GM23338 (cell line): ENCODE measurements at regions not wholly inside any gene's neighbourhood (a gene's known extent, or its start where the extent isn't known, plus 50 kb on each side); places are given as distances from the start of the nearest gene placed in this dataset.

Experiments used
- ATAC-seq: fragments of 200-7000 bp; cut with Tn5 transposase; 3 replicates; pipeline ENCODE4 v1.9.1; 2020
- DNase-seq: peaks from one replicate; pipeline ENCODE4 v3.0.0-alpha.2; 2015; ENCODE audit warnings: low spot score
- H2AFZ ChIP-seq: fragments of 200-600 bp; sonication (generic); 2 replicates; pipeline ENCODE4 v1.8.0; 2016; ENCODE audit warnings: antibody characterized with exemption, mild to moderate bottlenecking, moderate library complexity
- H3F3A ChIP-seq: fragments of 200-600 bp; sonication (generic); replicated peaks from 2 replicates; pipeline ENCODE4 v1.8.0; 2017; ENCODE audit warnings: antibody characterized with exemption, mixed run types, low read depth
- H3K27ac ChIP-seq: fragments of 200-600 bp; sonication (generic); 2 replicates; pipeline ENCODE4 v1.6.1; 2016; ENCODE audit warnings: low read depth
- H3K27me3 ChIP-seq: fragments of 200-600 bp; sonication (generic); 2 replicates; pipeline ENCODE4 v1.8.0; 2016; ENCODE audit warnings: mild to moderate bottlenecking, mixed run types, moderate library complexity; ENCODE audit not compliant: insufficient read depth
- H3K36me3 ChIP-seq: fragments of 200-600 bp; sonication (generic); 2 replicates; pipeline ENCODE4 v1.8.0; 2016; ENCODE audit warnings: mild to moderate bottlenecking; ENCODE audit not compliant: insufficient read depth
- H3K4me1 ChIP-seq: fragments of 200-600 bp; sonication (generic); 2 replicates; pipeline ENCODE4 v1.8.0; 2016; ENCODE audit warnings: mild to moderate bottlenecking, moderate library complexity; ENCODE audit not compliant: insufficient read depth
- H3K4me2 ChIP-seq: fragments of 200-600 bp; sonication (generic); 2 replicates; pipeline ENCODE4 v1.7.1; 2017; ENCODE audit warnings: mixed run types
- H3K4me3 ChIP-seq: fragments of 200-600 bp; sonication (generic); 2 replicates; pipeline ENCODE4 v1.6.1; 2016; ENCODE audit warnings: mixed run types
- H3K79me2 ChIP-seq: fragments of 200-600 bp; sonication (generic); replicated peaks from 2 replicates; pipeline ENCODE4 v1.8.0; 2017; ENCODE audit warnings: mild to moderate bottlenecking; ENCODE audit not compliant: insufficient read depth
- H3K9me2 ChIP-seq: fragments of 200-600 bp; sonication (generic); 2 replicates; pipeline ENCODE4 v1.8.0; 2017; ENCODE audit not compliant: insufficient read depth
- H4K20me1 ChIP-seq: fragments of 200-600 bp; sonication (generic); replicated peaks from 2 replicates; pipeline ENCODE4 v1.8.0; 2017; ENCODE audit warnings: mild to moderate bottlenecking; ENCODE audit not compliant: insufficient read depth
- H3K27ac Mint-ChIP-seq: 2 replicates; pipeline ENCODE4 v1.8.0; 2020; ENCODE audit warnings: inconsistent platforms, mild to moderate bottlenecking, moderate library complexity, mixed read lengths
- H3K27me3 Mint-ChIP-seq: 3 replicates; pipeline ENCODE4 v1.8.0; 2022; ENCODE audit warnings: low read depth, mild to moderate bottlenecking, moderate library complexity, mixed read lengths, inconsistent platforms; ENCODE audit not compliant: insufficient read depth, poor library complexity
- H3K36me3 Mint-ChIP-seq: 3 replicates; pipeline ENCODE4 v1.8.0; 2021; ENCODE audit warnings: low read depth, mild to moderate bottlenecking, inconsistent platforms, moderate library complexity, mixed read lengths
- H3K4me1 Mint-ChIP-seq: 3 replicates; pipeline ENCODE4 v1.8.0; 2020; ENCODE audit warnings: mild to moderate bottlenecking, inconsistent platforms, mixed read lengths
- H3K4me3 Mint-ChIP-seq: 3 replicates; pipeline ENCODE4 v1.8.0; 2021; ENCODE audit warnings: moderate library complexity, mild to moderate bottlenecking, inconsistent platforms, mixed read lengths
- H3K9me3 Mint-ChIP-seq: 3 replicates; pipeline ENCODE4 v1.8.0; 2020; ENCODE audit warnings: moderate library complexity, mild to moderate bottlenecking, inconsistent platforms, mixed read lengths
- CTCF ChIP-seq, 2 experiments: fragments of 200-600 bp in 1 of 2; sonication (generic) in 1 of 2; conservative IDR thresholded peaks; 2 replicates each; pipeline versions ENCODE4 v1.5.1 to v1.6.1; 2016 to 2017; ENCODE audit warnings: antibody characterized with exemption in 2 of 2, low read depth in 2 of 2, mild to moderate bottlenecking in 2 of 2, moderate library complexity in 1 of 2
- EZH2phosphoT487 ChIP-seq: fragments of 200-600 bp; sonication (generic); IDR thresholded peaks from one replicate; pipeline ENCODE4 v1.8.1; 2018; ENCODE audit warnings: antibody characterized with exemption; ENCODE audit not compliant: unreplicated experiment
- JUNB ChIP-seq: IDR thresholded peaks from one replicate; pipeline ENCODE4 v1.6.1; 2016; ENCODE audit warnings: antibody characterized with exemption; ENCODE audit not compliant: unreplicated experiment
- NANOG ChIP-seq: IDR thresholded peaks from 2 replicates; pipeline ENCODE4 v1.6.1; 2016; ENCODE audit warnings: antibody characterized with exemption, borderline replicate concordance
- REST ChIP-seq: IDR thresholded peaks from one replicate; pipeline ENCODE4 v1.6.1; 2018; ENCODE audit warnings: antibody characterized with exemption; ENCODE audit not compliant: unreplicated experiment
- STAT1 ChIP-seq: IDR thresholded peaks from one replicate; pipeline ENCODE4 v1.6.1; 2016; ENCODE audit warnings: antibody characterized with exemption; ENCODE audit not compliant: unreplicated experiment
- ZNF114 ChIP-seq: fragments of 250-450 bp; sonication (Bioruptor Pico); IDR thresholded peaks from 2 replicates; pipeline ENCODE4 v1.5.0; 2020; ENCODE audit warnings: mild to moderate bottlenecking, moderate library complexity
- ZNF331 ChIP-seq: fragments of 250-450 bp; sonication (Bioruptor Pico); IDR thresholded peaks from 2 replicates; pipeline ENCODE4 v1.5.0; 2020; ENCODE audit warnings: low read depth, mild to moderate bottlenecking, moderate library complexity

GRCh38 chr2:56077359-56077915 is 106.4 kb upstream of the CCDC85A start:
- H3K4me3 ChIP-seq = no peak overlapping the region
- peak; percentile 81 for DNase-seq
- H3K27me3 Mint-ChIP-seq = no peaks in the 10 kb centered on the region
- no peaks in the 10 kb centered on the region for H3K79me2 ChIP-seq
- no peaks in the 10 kb centered on the region for H3K27me3 ChIP-seq
- no peaks in the 10 kb centered on the region for H3K36me3 Mint-ChIP-seq
- no peak overlapping the region for H3K27ac ChIP-seq
- peaks cover 6% of the 10 kb centered on the region; the same call in 1 of the 3 replicates for H3K9me3 Mint-ChIP-seq
- no peak overlapping the region for H2AFZ ChIP-seq
- peak; percentile 55 for ATAC-seq
- no peaks in the 10 kb centered on the region for H3K4me1 ChIP-seq
- H3K9me2 ChIP-seq = no peaks in the 10 kb centered on the region
- H3K4me3 Mint-ChIP-seq = no peak overlapping the region
- H3K4me1 Mint-ChIP-seq = no peaks in the 10 kb centered on the region
- H3K4me2 ChIP-seq = no peak overlapping the region
- no peaks in the 10 kb centered on the region for H3F3A ChIP-seq
- no peaks in the 10 kb centered on the region for H3K36me3 ChIP-seq
- TF ChIP-seq CTCF (conservative IDR thresholded peaks at IDR 0.05; ENCODE audit: low read depth in 2 of 2) (peak; percentile 88), NANOG (no peak), STAT1 (no peak), ZNF114 (CRISPR knock-in tag) (no peak)
- no peak overlapping the region for H3K27ac Mint-ChIP-seq
- H4K20me1 ChIP-seq = no peaks in the 10 kb centered on the region

GRCh38 chr2:56082665-56083064 is 101.1 kb upstream of the CCDC85A start:
- Histone ChIP-seq H3K4me1 (no peaks in the 10 kb centered on the region), H3K36me3 (no peaks in the 10 kb centered on the region), H3F3A (no peaks in the 10 kb centered on the region), H3K9me2 (no peaks in the 10 kb centered on the region), H4K20me1 (no peaks in the 10 kb centered on the region), H3K4me3 (no peak overlapping the region), H3K27me3 (no peaks in the 10 kb centered on the region), H3K27ac (no peak overlapping the region), H3K79me2 (no peaks in the 10 kb centered on the region), H2AFZ (no peak overlapping the region), H3K4me2 (no peak overlapping the region)
- H3K27ac Mint-ChIP-seq = no peak overlapping the region
- H3K4me3 Mint-ChIP-seq = no peak overlapping the region
- peaks cover 6% of the 10 kb centered on the region; the same call in 1 of the 3 replicates for H3K9me3 Mint-ChIP-seq
- H3K4me1 Mint-ChIP-seq = peaks cover 2% of the 10 kb centered on the region; the same call in 1 of the 3 replicates
- H3K27me3 Mint-ChIP-seq = no peaks in the 10 kb centered on the region
- no peaks in the 10 kb centered on the region for H3K36me3 Mint-ChIP-seq
- ATAC-seq (no peak), DNase-seq (no peak)
- TF ChIP-seq ZNF331 (CRISPR knock-in tag) (no peak), JUNB (no peak), EZH2phosphoT487 (no peak), REST (no peak)
